ENCODE measurements at regions not wholly inside any gene's neighbourhood (a gene's known extent, or its start where the extent isn't known, plus 50 kb on each side); places are given as distances from the start of the nearest gene placed in this dataset.

GRCh38 chr2:129133692-129134641, 815.3 kb upstream of the HS6ST1 start:
- no peak overlapping the region for H3K27ac Mint-ChIP-seq
- no peaks in the 10 kb centered on the region for H3K36me3 ChIP-seq
- TF ChIP-seq EZH2phosphoT487 (IDR thresholded peaks at IDR 0.05) = no peak
- TF ChIP-seq EZH2 (IDR thresholded peaks at IDR 0.05) = no peak
- no peak for TF ChIP-seq CTCF (IDR thresholded peaks at IDR 0.05)

GRCh38 chr2:129135017-129135416, 816.3 kb upstream of the HS6ST1 start:
- no peaks in the 10 kb centered on the region for H4K20me1 ChIP-seq (ENCODE audit: low read depth)
- no peak overlapping the region for H3K4me3 ChIP-seq
- Mint-ChIP-seq H3K27ac (no peak overlapping the region), H3K36me3 (no peaks in the 10 kb centered on the region), H3K4me3 (no peak overlapping the region), H3K27me3 (ENCODE audit: insufficient read depth, low read depth) (no peaks in the 10 kb centered on the region), H3K9me3 (no peaks in the 10 kb centered on the region), H3K4me1 (no peaks in the 10 kb centered on the region)
- H3K36me3 ChIP-seq = no peaks in the 10 kb centered on the region
- no peaks in the 10 kb centered on the region for H3K4me1 ChIP-seq
- no peaks in the 10 kb centered on the region for H3K9me3 ChIP-seq (ENCODE audit: low read depth)
- no peak overlapping the region for H3K9ac ChIP-seq
- DNase-seq (ENCODE audit: low spot score) = no peak
- H3K27ac ChIP-seq = no peak overlapping the region
- TF ChIP-seq CTCF (IDR thresholded peaks at IDR 0.05) = no peak
- no peak for TF ChIP-seq EZH2 (IDR thresholded peaks at IDR 0.05)
- TF ChIP-seq EZH2phosphoT487 (IDR thresholded peaks at IDR 0.05) = no peak
- H3K79me2 ChIP-seq (ENCODE audit: low read depth) = no peaks in the 10 kb centered on the region
- H3F3A ChIP-seq (ENCODE audit: low read depth) = no peaks in the 10 kb centered on the region
- no peak overlapping the region for H3K4me2 ChIP-seq
- H2AFZ ChIP-seq (replicated peaks) = no peak overlapping the region
- no peaks in the 10 kb centered on the region for H3K27me3 ChIP-seq

More at GRCh38 chr2:129133692-129134641, 815.3 kb upstream of the HS6ST1 start:
- H3K4me3 Mint-ChIP-seq = no peak overlapping the region
- no peak overlapping the region for H3K27ac ChIP-seq
- H2AFZ ChIP-seq (replicated peaks) = no peak overlapping the region
- H3K9me3 ChIP-seq (ENCODE audit: low read depth) = no peaks in the 10 kb centered on the region
- H3K27me3 ChIP-seq = no peaks in the 10 kb centered on the region
- H3K27me3 Mint-ChIP-seq (ENCODE audit: insufficient read depth, low read depth) = no peaks in the 10 kb centered on the region
- H3K4me1 Mint-ChIP-seq = no peaks in the 10 kb centered on the region
- H3K36me3 Mint-ChIP-seq = no peaks in the 10 kb centered on the region
- no peak overlapping the region for H3K9ac ChIP-seq
- no peaks in the 10 kb centered on the region for H3K9me3 Mint-ChIP-seq
- no peak overlapping the region for H3K4me3 ChIP-seq
- no peak for DNase-seq (ENCODE audit: low spot score)
- no peaks in the 10 kb centered on the region for H3F3A ChIP-seq (ENCODE audit: low read depth)
- no peaks in the 10 kb centered on the region for H4K20me1 ChIP-seq (ENCODE audit: low read depth)
- H3K4me1 ChIP-seq = no peaks in the 10 kb centered on the region
- H3K79me2 ChIP-seq (ENCODE audit: low read depth) = no peaks in the 10 kb centered on the region
- H3K4me2 ChIP-seq = no peak overlapping the region

- no peak overlapping the region for H3K27ac Mint-ChIP-seq
- Histone ChIP-seq H3F3A (ENCODE audit: low read depth) (no peaks in the 10 kb centered on the region), H3K27me3 (no peaks in the 10 kb centered on the region), H3K4me1 (no peaks in the 10 kb centered on the region), H3K36me3 (no peaks in the 10 kb centered on the region), H3K27ac (no peak overlapping the region), H2AFZ (replicated peaks) (no peak overlapping the region), H3K79me2 (ENCODE audit: low read depth) (no peaks in the 10 kb centered on the region), H3K4me2 (no peak overlapping the region), H3K9ac (no peak overlapping the region), H3K4me3 (no peak overlapping the region), H4K20me1 (ENCODE audit: low read depth) (no peaks in the 10 kb centered on the region), H3K9me3 (ENCODE audit: low read depth) (no peaks in the 10 kb centered on the region)
- H3K4me1 Mint-ChIP-seq = no peaks in the 10 kb centered on the region
- no peak overlapping the region for H3K4me3 Mint-ChIP-seq
- H3K9me3 Mint-ChIP-seq = no peaks in the 10 kb centered on the region
- DNase-seq (ENCODE audit: low spot score) = no peak
- TF ChIP-seq EZH2 (IDR thresholded peaks at IDR 0.05) (no peak), CTCF (IDR thresholded peaks at IDR 0.05) (no peak), EZH2phosphoT487 (IDR thresholded peaks at IDR 0.05) (no peak)
- H3K36me3 Mint-ChIP-seq = no peaks in the 10 kb centered on the region
- no peaks in the 10 kb centered on the region for H3K27me3 Mint-ChIP-seq (ENCODE audit: insufficient read depth, low read depth)
Measured at GRCh38 chr2:129139380-129139779, 820.7 kb upstream of the HS6ST1 start.

Data from neural progenitor cell (in vitro differentiated cells).